HuH-7 (cell line): ENCODE measurements at regions not wholly inside any gene's neighbourhood (a gene's known extent, or its start where the extent isn't known, plus 50 kb on each side); places are given as distances from the start of the nearest gene placed in this dataset.

Source experiments
- DNase-seq: peaks from one replicate; pipeline ENCODE4 v3.0.0; 2011; ENCODE audit warnings: low spot score

- no peak for DNase-seq
Observed at GRCh38 chr18:45119876-45120275, 439.2 kb downstream of the SETBP1 start.

GRCh38 chr18:45121146-45121545 is 440.5 kb downstream of the SETBP1 start:
- no peak for DNase-seq

- no peak for DNase-seq
Observed at GRCh38 chr18:45122506-45122905, 441.8 kb downstream of the SETBP1 start.

GRCh38 chr18:45127405-45127804 is 446.7 kb downstream of the SETBP1 start:
- no peak for DNase-seq

GRCh38 chr18:45133276-45133675 is 452.6 kb downstream of the SETBP1 start:
- DNase-seq = no peak

GRCh38 chr18:45136381-45137086 is 455.8 kb downstream of the SETBP1 start:
- DNase-seq = no peak

- DNase-seq = no peak
Observed at GRCh38 chr18:45137087-45137419, 456.4 kb downstream of the SETBP1 start.

- DNase-seq = no peak
Observed at GRCh38 chr18:45139478-45139877, 458.8 kb downstream of the SETBP1 start.

GRCh38 chr18:45142868-45143267 is 462.2 kb downstream of the SETBP1 start:
- no peak for DNase-seq

- DNase-seq = no peak
Observed at GRCh38 chr18:45149712-45150111, 465.6 kb upstream of the SLC14A2 start.

- no peak for DNase-seq
Observed at GRCh38 chr18:45151645-45152044, 463.6 kb upstream of the SLC14A2 start.

- DNase-seq = no peak
Observed at GRCh38 chr18:45155526-45155925, 459.8 kb upstream of the SLC14A2 start.

GRCh38 chr18:45156946-45157345 is 458.3 kb upstream of the SLC14A2 start:
- DNase-seq = no peak

- DNase-seq = no peak
Observed at GRCh38 chr18:45157576-45157975, 457.7 kb upstream of the SLC14A2 start.

- no peak for DNase-seq
Observed at GRCh38 chr18:45161850-45162249, 453.4 kb upstream of the SLC14A2 start.

- no peak for DNase-seq
Observed at GRCh38 chr18:45163871-45164270, 451.4 kb upstream of the SLC14A2 start.

- DNase-seq = no peak
Observed at GRCh38 chr18:45164551-45164950, 450.7 kb upstream of the SLC14A2 start.

- no peak for DNase-seq
Observed at GRCh38 chr18:45165176-45165713, 450.0 kb upstream of the SLC14A2 start.

GRCh38 chr18:45165871-45166270 is 449.4 kb upstream of the SLC14A2 start:
- DNase-seq = no peak

GRCh38 chr18:45166341-45166835 is 448.9 kb upstream of the SLC14A2 start:
- no peak for DNase-seq

GRCh38 chr18:45166836-45167551 is 448.3 kb upstream of the SLC14A2 start:
- DNase-seq = no peak

GRCh38 chr18:45167631-45168280 is 447.5 kb upstream of the SLC14A2 start:
- DNase-seq = no peak
